ENCODE measurements at regions not wholly inside any gene's neighbourhood (a gene's known extent, or its start where the extent isn't known, plus 50 kb on each side); places are given as distances from the start of the nearest gene placed in this dataset.

DNA sequence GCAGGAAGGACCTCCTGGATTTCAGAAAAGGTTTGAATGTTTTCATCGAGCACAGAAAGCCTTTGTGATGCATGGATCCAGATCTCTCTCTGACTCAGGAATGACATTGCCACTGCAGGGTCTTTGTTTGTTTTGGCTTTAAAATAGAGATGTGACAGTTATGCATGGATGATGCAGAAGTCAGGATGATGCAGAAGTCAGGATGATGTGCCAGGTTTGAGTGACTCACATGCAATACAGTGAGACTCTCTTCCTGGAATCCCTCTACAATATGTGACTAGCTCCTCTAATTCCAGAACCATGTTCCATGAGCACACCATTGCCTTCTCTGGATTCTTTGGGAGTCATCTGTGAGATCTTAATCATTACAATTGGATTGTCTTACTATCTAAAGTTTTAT lies 177.9 kb upstream of the RAB6C start:
- TF ChIP-seq, protein P1, sequence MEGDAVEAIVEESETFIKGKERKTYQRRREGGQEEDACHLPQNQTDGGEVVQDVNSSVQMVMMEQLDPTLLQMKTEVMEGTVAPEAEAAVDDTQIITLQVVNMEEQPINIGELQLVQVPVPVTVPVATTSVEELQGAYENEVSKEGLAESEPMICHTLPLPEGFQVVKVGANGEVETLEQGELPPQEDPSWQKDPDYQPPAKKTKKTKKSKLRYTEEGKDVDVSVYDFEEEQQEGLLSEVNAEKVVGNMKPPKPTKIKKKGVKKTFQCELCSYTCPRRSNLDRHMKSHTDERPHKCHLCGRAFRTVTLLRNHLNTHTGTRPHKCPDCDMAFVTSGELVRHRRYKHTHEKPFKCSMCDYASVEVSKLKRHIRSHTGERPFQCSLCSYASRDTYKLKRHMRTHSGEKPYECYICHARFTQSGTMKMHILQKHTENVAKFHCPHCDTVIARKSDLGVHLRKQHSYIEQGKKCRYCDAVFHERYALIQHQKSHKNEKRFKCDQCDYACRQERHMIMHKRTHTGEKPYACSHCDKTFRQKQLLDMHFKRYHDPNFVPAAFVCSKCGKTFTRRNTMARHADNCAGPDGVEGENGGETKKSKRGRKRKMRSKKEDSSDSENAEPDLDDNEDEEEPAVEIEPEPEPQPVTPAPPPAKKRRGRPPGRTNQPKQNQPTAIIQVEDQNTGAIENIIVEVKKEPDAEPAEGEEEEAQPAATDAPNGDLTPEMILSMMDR (IDR thresholded peaks at IDR 0.05): no peak
- no peak for TF ChIP-seq EZH2 (IDR thresholded peaks at IDR 0.05)

Measured in neural progenitor cell (in vitro differentiated cells).